ENCODE measurements at regions not wholly inside any gene's neighbourhood (a gene's known extent, or its start where the extent isn't known, plus 50 kb on each side); places are given as distances from the start of the nearest gene placed in this dataset.

- no peak overlapping the region for H3K4me3 ChIP-seq
- H3K36me3 ChIP-seq (ENCODE audit: low read depth), result no peaks in the 10 kb centered on the region
- ATAC-seq (no peak), DNase-seq (no peak)
- intact Hi-C loops (cut with DNase I, micrococcal nuclease), result no loop called here
- H3K9me3 ChIP-seq, result no peaks in the 10 kb centered on the region
- TF ChIP-seq, protein P1, sequence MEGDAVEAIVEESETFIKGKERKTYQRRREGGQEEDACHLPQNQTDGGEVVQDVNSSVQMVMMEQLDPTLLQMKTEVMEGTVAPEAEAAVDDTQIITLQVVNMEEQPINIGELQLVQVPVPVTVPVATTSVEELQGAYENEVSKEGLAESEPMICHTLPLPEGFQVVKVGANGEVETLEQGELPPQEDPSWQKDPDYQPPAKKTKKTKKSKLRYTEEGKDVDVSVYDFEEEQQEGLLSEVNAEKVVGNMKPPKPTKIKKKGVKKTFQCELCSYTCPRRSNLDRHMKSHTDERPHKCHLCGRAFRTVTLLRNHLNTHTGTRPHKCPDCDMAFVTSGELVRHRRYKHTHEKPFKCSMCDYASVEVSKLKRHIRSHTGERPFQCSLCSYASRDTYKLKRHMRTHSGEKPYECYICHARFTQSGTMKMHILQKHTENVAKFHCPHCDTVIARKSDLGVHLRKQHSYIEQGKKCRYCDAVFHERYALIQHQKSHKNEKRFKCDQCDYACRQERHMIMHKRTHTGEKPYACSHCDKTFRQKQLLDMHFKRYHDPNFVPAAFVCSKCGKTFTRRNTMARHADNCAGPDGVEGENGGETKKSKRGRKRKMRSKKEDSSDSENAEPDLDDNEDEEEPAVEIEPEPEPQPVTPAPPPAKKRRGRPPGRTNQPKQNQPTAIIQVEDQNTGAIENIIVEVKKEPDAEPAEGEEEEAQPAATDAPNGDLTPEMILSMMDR (IDR thresholded peaks at IDR 0.05), result no peak
- H3K4me1 ChIP-seq (ENCODE audit: low read depth), result no peaks in the 10 kb centered on the region
These were observed 105.4 kb upstream of the ESR1 start for GRCh38 chr6:151701911-151702562.

DNA sequence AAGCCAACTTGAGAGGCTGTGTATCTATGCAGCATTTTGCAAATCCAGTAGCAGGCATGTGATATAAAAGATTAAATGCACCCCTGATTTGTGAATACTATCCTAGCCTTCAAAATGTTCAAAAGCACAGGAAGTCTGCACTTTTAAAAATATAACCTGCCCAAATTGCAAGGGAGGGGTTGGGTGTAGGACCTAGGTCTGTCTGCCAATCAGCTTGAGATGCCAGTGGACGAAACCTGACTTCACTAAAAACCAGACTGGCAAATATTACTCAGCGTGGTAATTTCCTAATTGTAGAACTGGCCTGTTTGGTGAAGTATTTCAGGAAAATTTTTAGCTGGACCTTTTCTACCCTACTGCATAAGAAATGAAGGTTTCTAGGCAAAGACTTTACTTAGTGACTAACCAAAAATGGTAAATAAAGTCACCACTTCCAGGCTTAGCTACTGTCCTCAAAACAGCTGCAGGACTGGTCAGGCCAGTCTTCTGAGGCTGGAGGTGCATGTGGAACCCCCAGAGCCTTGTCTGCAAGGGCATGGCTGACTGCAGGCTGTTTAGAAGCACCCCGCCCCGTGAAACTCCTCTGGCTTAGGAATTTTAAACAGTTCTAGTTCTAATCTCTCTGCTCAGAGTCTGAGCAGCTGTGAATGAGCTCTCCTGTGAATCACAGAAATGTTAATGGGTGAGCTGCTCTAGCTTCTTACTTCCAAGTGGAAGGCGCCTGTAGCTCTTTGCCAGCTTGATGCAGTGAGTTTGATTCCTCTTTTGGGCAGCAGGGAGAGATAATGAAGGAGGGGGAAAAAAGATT lies 104.4 kb upstream of the ESR1 start:
- ATAC-seq (no peak), DNase-seq (no peak)
- Histone ChIP-seq H3K36me3 (ENCODE audit: low read depth) (no peaks in the 10 kb centered on the region), H3K4me3 (no peak overlapping the region), H3K9me3 (no peaks in the 10 kb centered on the region), H3K4me1 (ENCODE audit: low read depth) (no peaks in the 10 kb centered on the region)
- TF ChIP-seq, protein P1 (IDR thresholded peaks at IDR 0.05), result no peak
- intact Hi-C loops (cut with DNase I, micrococcal nuclease), result no loop called here

DNA sequence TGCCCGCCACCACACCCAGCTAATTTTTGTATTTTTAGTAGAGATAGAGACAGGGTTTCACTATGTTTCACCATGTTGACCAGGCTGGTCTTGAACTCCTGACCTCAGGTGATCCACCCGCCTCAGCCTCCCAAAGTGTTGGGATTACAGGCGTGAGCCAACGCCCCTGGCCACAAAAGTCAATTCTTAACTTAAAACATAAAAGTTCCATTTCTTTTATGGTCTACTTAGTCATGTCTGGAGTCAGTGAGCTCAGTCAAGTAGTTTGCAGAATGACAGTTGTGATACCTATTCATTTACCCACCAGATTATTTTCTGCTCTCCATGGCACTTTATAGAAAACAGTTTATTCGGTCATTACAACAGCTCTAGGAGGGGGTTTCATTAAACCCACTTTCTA lies 103.1 kb upstream of the ESR1 start:
- H3K9me3 ChIP-seq, result no peaks in the 10 kb centered on the region
- no peaks in the 10 kb centered on the region for H3K36me3 ChIP-seq (ENCODE audit: low read depth)
- DNase-seq (no peak), ATAC-seq (no peak)
- H3K4me1 ChIP-seq (ENCODE audit: low read depth), result no peaks in the 10 kb centered on the region
- TF ChIP-seq, protein P1 (IDR thresholded peaks at IDR 0.05), result no peak
- H3K4me3 ChIP-seq, result no peak overlapping the region
- intact Hi-C loops (cut with DNase I, micrococcal nuclease), result no loop called here

GRCh38 chr6:151705993-151706733 lies 101.3 kb upstream of the ESR1 start:
- Histone ChIP-seq H3K9me3 (no peaks in the 10 kb centered on the region), H3K4me3 (no peak overlapping the region)
- peak; percentile 53 for ATAC-seq

DNA sequence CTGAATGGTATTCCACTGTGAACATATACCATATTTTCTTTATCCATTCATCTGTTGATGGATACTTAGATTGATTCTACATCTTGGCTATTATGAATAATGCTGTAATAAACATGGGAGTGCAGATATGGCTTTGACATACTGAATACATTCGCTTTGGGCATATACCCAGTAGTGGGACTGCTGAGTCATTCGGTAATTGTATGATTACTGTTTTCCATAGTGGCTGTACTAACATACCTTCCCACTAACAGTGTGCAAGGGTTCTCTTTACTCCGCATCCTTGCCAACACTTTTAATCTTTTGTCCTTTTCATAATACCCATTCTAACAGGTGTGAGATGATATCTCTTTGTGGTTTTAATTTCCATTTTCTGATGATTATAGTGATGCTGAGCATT lies 98.2 kb upstream of the ESR1 start:
- TF ChIP-seq, protein P1 (IDR thresholded peaks at IDR 0.05), result no peak
- no peak for ATAC-seq

More at GRCh38 chr6:151705993-151706733, 101.3 kb upstream of the ESR1 start:
- Histone ChIP-seq H3K4me1 (ENCODE audit: low read depth) (no peaks in the 10 kb centered on the region), H3K36me3 (ENCODE audit: low read depth) (no peaks in the 10 kb centered on the region)
- TF ChIP-seq, protein P1 (IDR thresholded peaks at IDR 0.05), result no peak
- intact Hi-C loops (cut with DNase I, micrococcal nuclease), result no loop called here
- DNase-seq, result peak in 1 of 3 donors; percentile 34

More for the DNA sequence above, 98.2 kb upstream of the ESR1 start:
- DNase-seq, result no peak
- Histone ChIP-seq H3K9me3 (no peaks in the 10 kb centered on the region), H3K36me3 (ENCODE audit: low read depth) (no peaks in the 10 kb centered on the region), H3K4me1 (ENCODE audit: low read depth) (no peaks in the 10 kb centered on the region), H3K4me3 (no peak overlapping the region)
- intact Hi-C loops (cut with DNase I, micrococcal nuclease), result no loop called here

Measured in mucosa of descending colon (tissue), 3 donors.